Neural cell (in vitro differentiated cells): ENCODE measurements at regions not wholly inside any gene's neighbourhood (a gene's known extent, or its start where the extent isn't known, plus 50 kb on each side); places are given as distances from the start of the nearest gene placed in this dataset.

ENCODE experiments used
- H2AFZ ChIP-seq: fragments of 200-600, 300-800 bp; sonication (generic), shearing (Covaris generic); 2 replicates; pipeline ENCODE4 v1.6.0; 2014; ENCODE audit warnings: low read depth, mild to moderate bottlenecking, antibody characterized with exemption, low read length, moderate library complexity
- H3F3A ChIP-seq: fragments of 200-600 bp; shearing (Covaris generic); 2 replicates; pipeline ENCODE4 v1.6.1; 2016; ENCODE audit warnings: mild to moderate bottlenecking, moderate library complexity, mixed read lengths, antibody characterized with exemption, low read length; ENCODE audit not compliant: insufficient read depth, poor library complexity, severe bottlenecking
- H3K27ac ChIP-seq: fragments of 200-600, 300-800 bp; sonication (generic), shearing (Covaris generic); 2 replicates; pipeline ENCODE4 v1.5.1; 2014; ENCODE audit warnings: mild to moderate bottlenecking, low read length, moderate library complexity
- H3K27me3 ChIP-seq: fragments of 300-800, 200-600 bp; sonication (generic), shearing (Covaris generic); 2 replicates; pipeline ENCODE4 v1.6.0; 2014; ENCODE audit warnings: mild to moderate bottlenecking, low read depth, low read length, moderate library complexity; ENCODE audit not compliant: insufficient read depth
- H3K36me3 ChIP-seq: fragments of 300-800, 200-600 bp; sonication (generic), shearing (Covaris generic); 2 replicates; pipeline ENCODE4 v1.5.1; 2014; ENCODE audit warnings: mild to moderate bottlenecking, antibody characterized with exemption, low read length, moderate library complexity; ENCODE audit not compliant: insufficient read depth
- H3K4me2 ChIP-seq: fragments of 300-800, 200-600 bp; sonication (generic), shearing (Covaris generic); 2 replicates; pipeline ENCODE4 v1.6.0; 2014; ENCODE audit warnings: mild to moderate bottlenecking, low read length
- H3K4me3 ChIP-seq: fragments of 300-800, 200-600 bp; sonication (generic), shearing (Covaris generic); 2 replicates; pipeline ENCODE4 v1.5.1; 2014; ENCODE audit warnings: mild to moderate bottlenecking, low read length, moderate library complexity
- H3K79me2 ChIP-seq: fragments of 200-600 bp; shearing (Covaris generic); replicated peaks from 2 replicates; pipeline ENCODE4 v1.6.0; 2014; ENCODE audit warnings: mild to moderate bottlenecking, low read length, moderate library complexity; ENCODE audit not compliant: insufficient read depth
- H3K9ac ChIP-seq: fragments of 300-800, 200-600 bp; sonication (generic), shearing (Covaris generic); 2 replicates; pipeline ENCODE4 v1.6.1; 2016; ENCODE audit warnings: mild to moderate bottlenecking, low read length, mixed read lengths
- H3K9me2 ChIP-seq: fragments of 200-600 bp; shearing (Covaris generic); 2 replicates; pipeline ENCODE4 v1.6.1; 2016; ENCODE audit warnings: mild to moderate bottlenecking, low read length, mixed read lengths; ENCODE audit not compliant: insufficient read depth
- H3K9me3 ChIP-seq: fragments of 200-600, 300-800 bp; sonication (generic), shearing (Covaris generic); 2 replicates; pipeline ENCODE4 v1.6.1; 2016; ENCODE audit warnings: mild to moderate bottlenecking, mixed run types, low read length, moderate library complexity, mixed read lengths
- H4K20me1 ChIP-seq: fragments of 200-600 bp; shearing (Covaris generic); 2 replicates; pipeline ENCODE4 v1.6.1; 2016; ENCODE audit warnings: mild to moderate bottlenecking, mixed run types; ENCODE audit not compliant: insufficient read depth
- CTCF ChIP-seq: fragments of 450-650 bp; IDR thresholded peaks from 2 replicates; pipeline ENCODE4 v1.5.1; 2014; ENCODE audit warnings: antibody characterized with exemption, mild to moderate bottlenecking, moderate library complexity; ENCODE audit not compliant: poor library complexity, severe bottlenecking
- EP300 ChIP-seq: fragments of 450-650 bp; conservative IDR thresholded peaks from 2 replicates; pipeline ENCODE4 v1.6.1; 2014; ENCODE audit warnings: antibody characterized with exemption, mild to moderate bottlenecking, moderate library complexity; ENCODE audit not compliant: poor library complexity, severe bottlenecking
- EZH2 ChIP-seq: fragments of 200-600, 300-800 bp; shearing (Covaris generic), sonication (generic); IDR thresholded peaks from 2 replicates; pipeline ENCODE4 v1.6.1; 2014; ENCODE audit warnings: antibody characterized with exemption, low read length, borderline replicate concordance, mild to moderate bottlenecking; ENCODE audit not compliant: insufficient read depth, poor library complexity, severe bottlenecking
- MXI1 ChIP-seq: fragments of 450-650 bp; conservative IDR thresholded peaks from 2 replicates; pipeline ENCODE4 v1.6.1; 2014; ENCODE audit warnings: antibody characterized with exemption, mild to moderate bottlenecking; ENCODE audit not compliant: poor library complexity, severe bottlenecking
- POLR2AphosphoS5 ChIP-seq: IDR thresholded peaks from 2 replicates; pipeline ENCODE4 v1.6.1; 2012
- RAD21 ChIP-seq: fragments of 450-650 bp; conservative IDR thresholded peaks from 2 replicates; pipeline ENCODE4 v1.6.1; 2014; ENCODE audit warnings: antibody characterized with exemption, mild to moderate bottlenecking, moderate library complexity
- REST ChIP-seq: IDR thresholded peaks from 2 replicates; pipeline ENCODE4 v1.6.1; 2012; ENCODE audit warnings: borderline replicate concordance
- SMC3 ChIP-seq: fragments of 450-650 bp; conservative IDR thresholded peaks from 2 replicates; pipeline ENCODE4 v1.6.1; 2014; ENCODE audit warnings: antibody characterized with exemption, mild to moderate bottlenecking, moderate library complexity; ENCODE audit not compliant: poor library complexity
- TAF1 ChIP-seq: IDR thresholded peaks from 2 replicates; pipeline ENCODE4 v1.6.1; 2012; ENCODE audit warnings: low read depth

- Histone ChIP-seq H3K4me3 (no peak overlapping the region), H3K9ac (no peak overlapping the region), H3F3A (no peaks in the 10 kb centered on the region), H4K20me1 (no peaks in the 10 kb centered on the region), H3K27me3 (no peaks in the 10 kb centered on the region), H3K4me2 (no peak overlapping the region), H3K9me3 (no peaks in the 10 kb centered on the region), H3K27ac (no peak overlapping the region), H3K9me2 (no peaks in the 10 kb centered on the region), H2AFZ (no peak overlapping the region), H3K79me2 (no peaks in the 10 kb centered on the region), H3K36me3 (no peaks in the 10 kb centered on the region)
- TF ChIP-seq EP300 (no peak), REST (no peak), EZH2 (no peak), RAD21 (no peak), SMC3 (no peak), CTCF (no peak)
Measured at GRCh38 chr20:39849171-39849570, 839.9 kb downstream of the MAFB start.

GRCh38 chr20:39839399-39840119 is 849.5 kb downstream of the MAFB start:
- Histone ChIP-seq H3K9me2 (no peaks in the 10 kb centered on the region), H3K9me3 (no peaks in the 10 kb centered on the region), H3K4me3 (no peak overlapping the region), H3F3A (no peaks in the 10 kb centered on the region), H3K4me2 (no peak overlapping the region), H3K36me3 (no peaks in the 10 kb centered on the region), H3K27ac (no peak overlapping the region), H4K20me1 (no peaks in the 10 kb centered on the region), H3K27me3 (no peaks in the 10 kb centered on the region), H2AFZ (no peak overlapping the region), H3K79me2 (no peaks in the 10 kb centered on the region), H3K9ac (no peak overlapping the region)
- TF ChIP-seq TAF1 (no peak), POLR2AphosphoS5 (no peak), EP300 (no peak), SMC3 (no peak), RAD21 (no peak), CTCF (no peak), EZH2 (no peak), MXI1 (no peak), REST (no peak)
